Mammary epithelial cell (primary cell): ENCODE measurements at regions not wholly inside any gene's neighbourhood (a gene's known extent, or its start where the extent isn't known, plus 50 kb on each side); places are given as distances from the start of the nearest gene placed in this dataset.

ENCODE experiments used
- CTCF ChIP-seq, 2 donors: IDR thresholded peaks in 1 of 2; conservative IDR thresholded peaks in 1 of 2; 2 replicates each; pipeline ENCODE4 v1.5.1; 2011 to 2012; ENCODE audit warnings: inconsistent platforms in 2 of 2, low read length in 2 of 2, mild to moderate bottlenecking in 2 of 2, control low read depth in 1 of 2, low read depth in 1 of 2; ENCODE audit not compliant: insufficient read depth in 1 of 2; ENCODE audit errors: extremely low read depth in 1 of 2
- EZH2 ChIP-seq: IDR thresholded peaks from 2 replicates; pipeline ENCODE4 v1.6.1; 2012; ENCODE audit warnings: low read length, inconsistent platforms, borderline replicate concordance

GRCh38 chr2:85947593-85947992 is 58.8 kb upstream of the ST3GAL5 start:
- no peak for TF ChIP-seq CTCF (conservative IDR thresholded peaks at IDR 0.05 in 1 of 2, IDR thresholded peaks at IDR 0.05 in 1 of 2; ENCODE audit: extremely low read depth in 1 of 2, insufficient read depth in 1 of 2, low read depth in 1 of 2, low read length in 2 of 2)
- TF ChIP-seq EZH2 = no peak
